A549 (cell line): ENCODE measurements at regions not wholly inside any gene's neighbourhood (a gene's known extent, or its start where the extent isn't known, plus 50 kb on each side); places are given as distances from the start of the nearest gene placed in this dataset.

ENCODE experiments used
- ATAC-seq, 2 experiments: fragments of 200-7000 bp in 1 of 2; fragments of >200 bp in 1 of 2; cut with Nextera tagmentation in 1 of 2; cut with Tn5 transposase in 1 of 2; 3 replicates each; pipeline versions ENCODE4 v1.8.0 to v1.9.1; 2018 to 2020; ENCODE audit warnings: mild to moderate bottlenecking in 1 of 2, moderate library complexity in 1 of 2
- CTCF ChIA-PET: fragments of 300-600 bp; sonication (Branson Sonifier 250); formaldehyde crosslinking; extraction: SDS; loops from one replicate; lab custom pipeline; 2021; ENCODE audit warnings: antibody characterized with exemption, inconsistent platforms; lab: Yijun Ruan, JAX
- POLR2A ChIA-PET: fragments of 350-600 bp; formaldehyde crosslinking; extraction: SDS; loops from one replicate; lab custom pipeline; 2021; ENCODE audit warnings: antibody characterized with exemption, inconsistent platforms; lab: Yijun Ruan, JAX
- DNase-seq, 2 experiments: peaks; one replicate each; pipeline versions ENCODE4 v3.0.0 to v3.0.0-alpha.2; 2011 to 2016; ENCODE audit warnings: low read depth in 1 of 2, low spot score in 1 of 2
- FAIRE-seq: peaks from 2 replicates; lab custom pipeline; 2011; peaks lifted over from hg19 to GRCh38; lab: Jason Lieb, UNC
- H3K27ac ChIP-seq, 2 experiments: fragments of >200 bp; sonication (Bioruptor Twin); formaldehyde crosslinking; 3 replicates each; pipeline ENCODE4 v1.5.1; 2016 to 2017
- H3K4me1 ChIP-seq: fragments of >200 bp; sonication (Bioruptor Twin); formaldehyde crosslinking; 3 replicates; pipeline ENCODE4 v1.6.1; 2016
- H3K4me2 ChIP-seq: fragments of >200 bp; sonication (Bioruptor Twin); formaldehyde crosslinking; 3 replicates; pipeline ENCODE4 v1.6.1; 2016
- H3K4me3 ChIP-seq: fragments of >200 bp; sonication (Bioruptor Twin); formaldehyde crosslinking; 3 replicates; pipeline ENCODE4 v1.5.1; 2016
- H3K9me3 ChIP-seq: fragments of >200 bp; sonication (Bioruptor Twin); formaldehyde crosslinking; 3 replicates; pipeline ENCODE4 v1.6.1; 2016
- CHD2 ChIP-seq: fragments of 150-350 bp; IDR thresholded peaks from 2 replicates; pipeline ENCODE4 v1.6.1; 2014; ENCODE audit warnings: low read length; ENCODE audit not compliant: partially characterized antibody
- CHD4 ChIP-seq: fragments of 200-600 bp; sonication (generic); IDR thresholded peaks from 2 replicates; pipeline ENCODE4 v1.6.1; 2016; ENCODE audit warnings: antibody characterized with exemption, mild to moderate bottlenecking, borderline replicate concordance
- EHF ChIP-seq: fragments of 250-450 bp; sonication (Bioruptor Pico); IDR thresholded peaks from 2 replicates; pipeline ENCODE4 v1.5.0; 2020; ENCODE audit warnings: mild to moderate bottlenecking
- EP300 ChIP-seq, 2 experiments: fragments of >200 bp; sonication (Bioruptor Twin); formaldehyde crosslinking; IDR thresholded peaks; 2 replicates in 1 of 2; 3 replicates in 1 of 2; pipeline ENCODE4 v1.6.1; 2016 to 2017
- GATA3 ChIP-seq: IDR thresholded peaks from 2 replicates; pipeline ENCODE4 v1.6.1; 2012; ENCODE audit warnings: borderline replicate concordance
- HEYL ChIP-seq: fragments of 250-450 bp; sonication (Bioruptor Pico); IDR thresholded peaks from 2 replicates; pipeline ENCODE4 v1.8.0; 2021; ENCODE audit warnings: mild to moderate bottlenecking, moderate library complexity
- HOXA7 ChIP-seq: fragments of 250-450 bp; sonication (Bioruptor Pico); IDR thresholded peaks from 2 replicates; pipeline ENCODE4 v1.5.0; 2020; ENCODE audit warnings: mild to moderate bottlenecking, moderate library complexity
- HOXB5 ChIP-seq: fragments of 250-450 bp; sonication (Bioruptor Pico); IDR thresholded peaks from 2 replicates; pipeline ENCODE4 v1.5.0; 2020; ENCODE audit warnings: mild to moderate bottlenecking, moderate library complexity
- JUN ChIP-seq, 2 experiments: fragments of >200 bp; sonication (Bioruptor Twin); formaldehyde crosslinking; IDR thresholded peaks; 2 replicates in 1 of 2; 3 replicates in 1 of 2; pipeline ENCODE4 v1.6.1; 2016 to 2017
- JUNB ChIP-seq: fragments of >200 bp; sonication (Bioruptor Twin); formaldehyde crosslinking; IDR thresholded peaks from 2 replicates; pipeline ENCODE4 v1.6.1; 2016
- KDM5A ChIP-seq: fragments of 200-600 bp; sonication (generic); IDR thresholded peaks from 2 replicates; pipeline ENCODE4 v1.6.1; 2016; ENCODE audit warnings: antibody characterized with exemption, mild to moderate bottlenecking
- MAZ ChIP-seq: fragments of 150-350 bp; IDR thresholded peaks from 2 replicates; pipeline ENCODE4 v1.6.1; 2014; ENCODE audit warnings: antibody characterized with exemption, low read depth, low read length, borderline replicate concordance
- NPAS2 ChIP-seq: fragments of 250-450 bp; sonication (Bioruptor Pico); IDR thresholded peaks from 2 replicates; pipeline ENCODE4 v1.8.0; 2022; ENCODE audit warnings: mild to moderate bottlenecking, moderate library complexity, borderline replicate concordance
- RARB ChIP-seq: fragments of 250-450 bp; sonication (Bioruptor Pico); IDR thresholded peaks from 2 replicates; pipeline ENCODE4 v1.8.0; 2021; ENCODE audit warnings: mild to moderate bottlenecking, moderate library complexity
- RFX5 ChIP-seq: fragments of 450-650 bp; IDR thresholded peaks from 2 replicates; pipeline ENCODE4 v1.7.1; 2014; ENCODE audit warnings: antibody characterized with exemption, mild to moderate bottlenecking, moderate library complexity
- RNF2 ChIP-seq: fragments of 200-600 bp; sonication (generic); IDR thresholded peaks from 2 replicates; pipeline ENCODE4 v1.6.1; 2016; ENCODE audit warnings: low read depth, mild to moderate bottlenecking, antibody characterized with exemption, moderate library complexity, borderline replicate concordance
- SMC3 ChIP-seq: fragments of >200 bp; sonication (Bioruptor Twin); formaldehyde crosslinking; IDR thresholded peaks from 3 replicates; pipeline ENCODE4 v1.6.1; 2018; ENCODE audit warnings: inconsistent platforms
- TP53 ChIP-seq: fragments of 250-450 bp; sonication (Bioruptor Pico); IDR thresholded peaks from 2 replicates; pipeline ENCODE4 v1.5.0; 2021; ENCODE audit warnings: mild to moderate bottlenecking, moderate library complexity
- WGBS: methylation state at CpG from one replicate; pipeline ENCODE4 v1.1.6; 2017; ENCODE audit errors: missing lambda C conversion rate; 5-methylcytosine and 5-hydroxymethylcytosine counted together
- TF ChIP-seq, protein P1 (sequence below): IDR thresholded peaks from 2 replicates; pipeline ENCODE4 v1.6.1; 2012
- TF ChIP-seq, protein P2 (sequence below): fragments of >200 bp; sonication (Bioruptor Twin); formaldehyde crosslinking; IDR thresholded peaks from 3 replicates; pipeline ENCODE4 v1.5.1; 2016

DNA sequence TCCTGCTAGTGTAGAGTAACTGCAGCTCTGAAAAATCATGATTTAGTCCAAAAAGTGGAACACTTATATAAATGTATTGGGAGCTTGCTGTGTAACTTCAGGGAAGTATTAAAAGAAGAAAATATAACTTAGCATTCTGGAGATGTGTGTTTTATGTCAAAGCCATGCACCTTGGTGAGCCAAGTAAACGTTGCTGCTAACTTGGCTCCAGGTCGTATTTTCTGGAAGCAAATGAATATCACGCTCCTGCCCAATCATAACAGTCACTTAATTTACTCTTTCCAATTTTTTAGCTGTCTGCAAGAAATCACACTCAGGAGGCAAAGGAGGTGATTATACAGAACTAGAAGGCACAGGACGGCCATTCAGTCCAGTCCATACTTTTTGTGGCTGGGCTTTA lies 61.1 kb downstream of the DOP1B start:
- no peak overlapping the region for H3K4me3 ChIP-seq
- WGBS: 88% methylated on average over 4 of the region's 4 CpGs
- no peak overlapping the region for H3K4me2 ChIP-seq
- ChIA-PET POLR2A (interaction anchor here (1.4 kb wide), 1 partner anchor 102 kb away, joined by 4 read pairs; the partner anchor contains the start of gene MORC3), CTCF (interaction anchor here (0.5 to 1.9 kb wide), 3 partner anchors 8 to 380 kb away, joined by 3 to 8 read pairs (median 3); no protein-coding TSS in a partner anchor)
- DNase-seq (no peak), FAIRE-seq (no peak), ATAC-seq (no peak)
- H3K27ac ChIP-seq: no peak overlapping the region
- no peaks in the 10 kb centered on the region for H3K4me1 ChIP-seq
- H3K9me3 ChIP-seq: no peaks in the 10 kb centered on the region
- TF ChIP-seq, protein P1, sequence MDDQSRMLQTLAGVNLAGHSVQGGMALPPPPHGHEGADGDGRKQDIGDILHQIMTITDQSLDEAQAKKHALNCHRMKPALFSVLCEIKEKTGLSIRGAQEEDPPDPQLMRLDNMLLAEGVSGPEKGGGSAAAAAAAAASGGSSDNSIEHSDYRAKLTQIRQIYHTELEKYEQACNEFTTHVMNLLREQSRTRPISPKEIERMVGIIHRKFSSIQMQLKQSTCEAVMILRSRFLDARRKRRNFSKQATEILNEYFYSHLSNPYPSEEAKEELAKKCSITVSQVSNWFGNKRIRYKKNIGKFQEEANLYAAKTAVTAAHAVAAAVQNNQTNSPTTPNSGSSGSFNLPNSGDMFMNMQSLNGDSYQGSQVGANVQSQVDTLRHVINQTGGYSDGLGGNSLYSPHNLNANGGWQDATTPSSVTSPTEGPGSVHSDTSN: no peak
- TF ChIP-seq CHD4 (no peak), EHF (no peak), EP300 (IDR thresholded peaks at IDR 0.05) (no peak), GATA3 (no peak), HOXB5 (no peak), CHD2 (no peak)

DNA sequence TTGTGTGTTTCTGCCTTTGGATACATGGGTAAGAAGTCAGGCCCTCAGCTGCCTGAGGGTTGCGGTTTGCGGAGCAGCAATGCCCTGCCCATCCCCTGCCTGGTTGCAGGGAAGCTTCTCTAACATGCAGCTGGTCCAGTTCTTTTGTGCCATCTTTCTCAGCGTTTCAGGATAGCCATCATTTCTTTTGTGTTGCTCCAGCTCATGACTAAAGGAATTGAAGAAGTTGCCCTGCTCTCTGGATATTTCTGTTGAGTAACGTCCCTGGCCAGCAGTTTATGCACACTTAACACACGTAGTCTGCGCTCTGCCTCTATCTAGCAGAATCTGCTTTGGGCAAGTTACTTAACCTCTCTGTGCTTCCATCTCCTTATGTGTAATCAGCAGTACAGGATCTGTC lies 62.1 kb downstream of the DOP1B start:
- ATAC-seq (no peak), FAIRE-seq (no peak), DNase-seq (no peak)
- CTCF ChIA-PET: interaction anchor here (0.9 to 1.9 kb wide), 4 partner anchors 9 to 41 kb away, joined by 3 to 8 read pairs (median 3); no protein-coding TSS in a partner anchor
- POLR2A ChIA-PET: no interaction called here
- H3K9me3 ChIP-seq: no peaks in the 10 kb centered on the region
- TF ChIP-seq EP300 (IDR thresholded peaks at IDR 0.05): no peak
- TF ChIP-seq JUN (IDR thresholded peaks at IDR 0.05): no peak
- TF ChIP-seq JUNB: no peak
- TF ChIP-seq, protein P2, sequence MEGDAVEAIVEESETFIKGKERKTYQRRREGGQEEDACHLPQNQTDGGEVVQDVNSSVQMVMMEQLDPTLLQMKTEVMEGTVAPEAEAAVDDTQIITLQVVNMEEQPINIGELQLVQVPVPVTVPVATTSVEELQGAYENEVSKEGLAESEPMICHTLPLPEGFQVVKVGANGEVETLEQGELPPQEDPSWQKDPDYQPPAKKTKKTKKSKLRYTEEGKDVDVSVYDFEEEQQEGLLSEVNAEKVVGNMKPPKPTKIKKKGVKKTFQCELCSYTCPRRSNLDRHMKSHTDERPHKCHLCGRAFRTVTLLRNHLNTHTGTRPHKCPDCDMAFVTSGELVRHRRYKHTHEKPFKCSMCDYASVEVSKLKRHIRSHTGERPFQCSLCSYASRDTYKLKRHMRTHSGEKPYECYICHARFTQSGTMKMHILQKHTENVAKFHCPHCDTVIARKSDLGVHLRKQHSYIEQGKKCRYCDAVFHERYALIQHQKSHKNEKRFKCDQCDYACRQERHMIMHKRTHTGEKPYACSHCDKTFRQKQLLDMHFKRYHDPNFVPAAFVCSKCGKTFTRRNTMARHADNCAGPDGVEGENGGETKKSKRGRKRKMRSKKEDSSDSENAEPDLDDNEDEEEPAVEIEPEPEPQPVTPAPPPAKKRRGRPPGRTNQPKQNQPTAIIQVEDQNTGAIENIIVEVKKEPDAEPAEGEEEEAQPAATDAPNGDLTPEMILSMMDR: no peak
- no peak overlapping the region for H3K4me2 ChIP-seq
- H3K4me3 ChIP-seq: no peak overlapping the region
- 83% methylated on average over 6 of the region's 6 CpGs for WGBS
- H3K27ac ChIP-seq: no peak overlapping the region
- H3K4me1 ChIP-seq: no peaks in the 10 kb centered on the region

DNA sequence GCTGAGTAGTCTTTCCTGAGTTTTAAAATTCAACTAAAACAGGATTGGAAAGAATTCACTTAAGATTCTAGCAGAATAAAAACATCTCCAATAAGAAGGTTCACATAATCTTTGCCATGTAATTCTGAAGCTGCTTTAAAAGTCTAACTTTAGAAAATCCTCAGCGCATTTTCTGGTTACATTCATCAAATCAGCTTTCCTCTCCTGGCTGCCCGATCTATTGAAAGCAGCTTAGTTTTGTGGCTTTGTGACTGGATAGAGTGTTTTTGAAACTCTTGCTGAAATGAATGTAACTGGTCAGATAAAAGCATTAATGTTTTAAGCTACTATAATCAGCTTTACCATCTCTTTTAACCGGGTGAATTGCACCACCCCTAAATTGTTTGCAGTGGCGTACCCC lies 66.8 kb downstream of the DOP1B start:
- ATAC-seq: no peak
- DNase-seq: no peak
- Histone ChIP-seq H3K4me2 (no peak overlapping the region), H3K4me3 (no peak overlapping the region), H3K9me3 (no peaks in the 10 kb centered on the region), H3K27ac (no peak overlapping the region), H3K4me1 (no peaks in the 10 kb centered on the region)
- WGBS: 90% methylated on average over 4 of the region's 4 CpGs
- TF ChIP-seq RARB (no peak), JUNB (no peak), SMC3 (no peak), HOXA7 (CRISPR knock-in tag) (no peak), NPAS2 (CRISPR knock-in tag) (no peak), HEYL (CRISPR knock-in tag) (no peak), RFX5 (no peak), JUN (IDR thresholded peaks at IDR 0.05) (no peak), GATA3 (no peak), CHD2 (no peak), KDM5A (no peak), MAZ (no peak), TP53 (CRISPR knock-in tag) (no peak), RNF2 (no peak)
- FAIRE-seq: no peak
- POLR2A ChIA-PET: no interaction called here
- CTCF ChIA-PET: interaction anchor here (2.2 kb wide), 1 partner anchor 14 kb away, joined by 9 read pairs; no protein-coding TSS in a partner anchor
